Neural cell (in vitro differentiated cells): ENCODE measurements at regions not wholly inside any gene's neighbourhood (a gene's known extent, or its start where the extent isn't known, plus 50 kb on each side); places are given as distances from the start of the nearest gene placed in this dataset.

Source experiments
- H2AFZ ChIP-seq: fragments of 200-600, 300-800 bp; sonication (generic), shearing (Covaris generic); 2 replicates; pipeline ENCODE4 v1.6.0; 2014; ENCODE audit warnings: low read depth, mild to moderate bottlenecking, antibody characterized with exemption, low read length, moderate library complexity
- H3F3A ChIP-seq: fragments of 200-600 bp; shearing (Covaris generic); 2 replicates; pipeline ENCODE4 v1.6.1; 2016; ENCODE audit warnings: mild to moderate bottlenecking, moderate library complexity, mixed read lengths, antibody characterized with exemption, low read length; ENCODE audit not compliant: insufficient read depth, poor library complexity, severe bottlenecking
- H3K27ac ChIP-seq: fragments of 200-600, 300-800 bp; sonication (generic), shearing (Covaris generic); 2 replicates; pipeline ENCODE4 v1.5.1; 2014; ENCODE audit warnings: mild to moderate bottlenecking, low read length, moderate library complexity
- H3K27me3 ChIP-seq: fragments of 300-800, 200-600 bp; sonication (generic), shearing (Covaris generic); 2 replicates; pipeline ENCODE4 v1.6.0; 2014; ENCODE audit warnings: mild to moderate bottlenecking, low read depth, low read length, moderate library complexity; ENCODE audit not compliant: insufficient read depth
- H3K36me3 ChIP-seq: fragments of 300-800, 200-600 bp; sonication (generic), shearing (Covaris generic); 2 replicates; pipeline ENCODE4 v1.5.1; 2014; ENCODE audit warnings: mild to moderate bottlenecking, antibody characterized with exemption, low read length, moderate library complexity; ENCODE audit not compliant: insufficient read depth
- H3K4me2 ChIP-seq: fragments of 300-800, 200-600 bp; sonication (generic), shearing (Covaris generic); 2 replicates; pipeline ENCODE4 v1.6.0; 2014; ENCODE audit warnings: mild to moderate bottlenecking, low read length
- H3K4me3 ChIP-seq: fragments of 300-800, 200-600 bp; sonication (generic), shearing (Covaris generic); 2 replicates; pipeline ENCODE4 v1.5.1; 2014; ENCODE audit warnings: mild to moderate bottlenecking, low read length, moderate library complexity
- H3K79me2 ChIP-seq: fragments of 200-600 bp; shearing (Covaris generic); replicated peaks from 2 replicates; pipeline ENCODE4 v1.6.0; 2014; ENCODE audit warnings: mild to moderate bottlenecking, low read length, moderate library complexity; ENCODE audit not compliant: insufficient read depth
- H3K9ac ChIP-seq: fragments of 300-800, 200-600 bp; sonication (generic), shearing (Covaris generic); 2 replicates; pipeline ENCODE4 v1.6.1; 2016; ENCODE audit warnings: mild to moderate bottlenecking, low read length, mixed read lengths
- H3K9me2 ChIP-seq: fragments of 200-600 bp; shearing (Covaris generic); 2 replicates; pipeline ENCODE4 v1.6.1; 2016; ENCODE audit warnings: mild to moderate bottlenecking, low read length, mixed read lengths; ENCODE audit not compliant: insufficient read depth
- H3K9me3 ChIP-seq: fragments of 200-600, 300-800 bp; sonication (generic), shearing (Covaris generic); 2 replicates; pipeline ENCODE4 v1.6.1; 2016; ENCODE audit warnings: mild to moderate bottlenecking, mixed run types, low read length, moderate library complexity, mixed read lengths
- H4K20me1 ChIP-seq: fragments of 200-600 bp; shearing (Covaris generic); 2 replicates; pipeline ENCODE4 v1.6.1; 2016; ENCODE audit warnings: mild to moderate bottlenecking, mixed run types; ENCODE audit not compliant: insufficient read depth
- CTCF ChIP-seq: fragments of 450-650 bp; IDR thresholded peaks from 2 replicates; pipeline ENCODE4 v1.5.1; 2014; ENCODE audit warnings: antibody characterized with exemption, mild to moderate bottlenecking, moderate library complexity; ENCODE audit not compliant: poor library complexity, severe bottlenecking
- EP300 ChIP-seq: fragments of 450-650 bp; conservative IDR thresholded peaks from 2 replicates; pipeline ENCODE4 v1.6.1; 2014; ENCODE audit warnings: antibody characterized with exemption, mild to moderate bottlenecking, moderate library complexity; ENCODE audit not compliant: poor library complexity, severe bottlenecking
- EZH2 ChIP-seq: fragments of 200-600, 300-800 bp; shearing (Covaris generic), sonication (generic); IDR thresholded peaks from 2 replicates; pipeline ENCODE4 v1.6.1; 2014; ENCODE audit warnings: antibody characterized with exemption, low read length, borderline replicate concordance, mild to moderate bottlenecking; ENCODE audit not compliant: insufficient read depth, poor library complexity, severe bottlenecking
- MXI1 ChIP-seq: fragments of 450-650 bp; conservative IDR thresholded peaks from 2 replicates; pipeline ENCODE4 v1.6.1; 2014; ENCODE audit warnings: antibody characterized with exemption, mild to moderate bottlenecking; ENCODE audit not compliant: poor library complexity, severe bottlenecking
- POLR2AphosphoS5 ChIP-seq: IDR thresholded peaks from 2 replicates; pipeline ENCODE4 v1.6.1; 2012
- RAD21 ChIP-seq: fragments of 450-650 bp; conservative IDR thresholded peaks from 2 replicates; pipeline ENCODE4 v1.6.1; 2014; ENCODE audit warnings: antibody characterized with exemption, mild to moderate bottlenecking, moderate library complexity
- REST ChIP-seq: IDR thresholded peaks from 2 replicates; pipeline ENCODE4 v1.6.1; 2012; ENCODE audit warnings: borderline replicate concordance
- SMC3 ChIP-seq: fragments of 450-650 bp; conservative IDR thresholded peaks from 2 replicates; pipeline ENCODE4 v1.6.1; 2014; ENCODE audit warnings: antibody characterized with exemption, mild to moderate bottlenecking, moderate library complexity; ENCODE audit not compliant: poor library complexity
- TAF1 ChIP-seq: IDR thresholded peaks from 2 replicates; pipeline ENCODE4 v1.6.1; 2012; ENCODE audit warnings: low read depth

- Histone ChIP-seq H3K9me3 (peaks cover 3% of the 10 kb centered on the region), H3K36me3 (no peaks in the 10 kb centered on the region), H3K4me2 (no peak overlapping the region), H3K9ac (no peak overlapping the region), H4K20me1 (no peaks in the 10 kb centered on the region), H3K27ac (no peak overlapping the region), H3K4me3 (no peak overlapping the region), H2AFZ (no peak overlapping the region), H3K9me2 (no peaks in the 10 kb centered on the region), H3K79me2 (no peaks in the 10 kb centered on the region), H3K27me3 (no peaks in the 10 kb centered on the region), H3F3A (no peaks in the 10 kb centered on the region)
- TF ChIP-seq SMC3 (no peak), EZH2 (no peak), RAD21 (no peak), CTCF (no peak), MXI1 (no peak), EP300 (no peak), POLR2AphosphoS5 (no peak), REST (no peak), TAF1 (no peak)
These were observed 612.6 kb downstream of the TBC1D22A start for GRCh38 chr22:47374901-47375575.

GRCh38 chr22:47374273-47374771, 611.9 kb downstream of the TBC1D22A start:
- H3K27me3 ChIP-seq: no peaks in the 10 kb centered on the region
- no peak overlapping the region for H2AFZ ChIP-seq
- H3K4me3 ChIP-seq: no peak overlapping the region
- H3K9me3 ChIP-seq: peaks cover 3% of the 10 kb centered on the region
- no peak overlapping the region for H3K4me2 ChIP-seq
- H3K27ac ChIP-seq: no peak overlapping the region
- TF ChIP-seq SMC3 (no peak), REST (no peak), MXI1 (no peak), POLR2AphosphoS5 (no peak), RAD21 (no peak), TAF1 (no peak)
- H3K9ac ChIP-seq: no peak overlapping the region
- no peaks in the 10 kb centered on the region for H3K9me2 ChIP-seq
- H3F3A ChIP-seq: no peaks in the 10 kb centered on the region
- no peaks in the 10 kb centered on the region for H4K20me1 ChIP-seq
- H3K36me3 ChIP-seq: no peaks in the 10 kb centered on the region
- no peaks in the 10 kb centered on the region for H3K79me2 ChIP-seq
